ENCODE measurements at regions not wholly inside any gene's neighbourhood (a gene's known extent, or its start where the extent isn't known, plus 50 kb on each side); places are given as distances from the start of the nearest gene placed in this dataset.

DNA sequence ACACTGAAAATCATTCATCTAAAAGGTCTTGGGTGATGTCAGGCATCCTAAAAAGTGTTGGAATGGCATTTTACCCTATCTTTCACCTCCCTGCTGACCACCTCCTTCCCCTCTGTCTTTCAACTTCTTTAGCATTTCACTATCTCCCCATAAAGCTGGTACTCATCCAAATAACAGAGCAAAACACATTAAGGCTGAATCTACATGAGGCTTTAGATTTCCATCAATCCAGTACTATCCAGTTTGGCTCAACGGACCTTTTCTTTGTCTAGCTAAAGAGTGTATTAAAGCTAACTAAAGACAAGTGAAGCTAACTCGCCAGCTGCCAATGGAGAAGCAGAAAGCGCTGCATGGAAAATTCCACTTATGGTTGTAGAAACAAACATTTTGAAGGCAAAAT lies 122.5 kb upstream of the NCKAP5 start:
- H3K27me3 ChIP-seq = no peaks in the 10 kb centered on the region
- 62 to 64% methylated on average over 3 of the region's 3 CpGs for WGBS, 2 donors
- no peaks in the 10 kb centered on the region for H3K36me3 ChIP-seq (ENCODE audit: low read depth, missing control alignments)
- H3K4me3 ChIP-seq = no peak overlapping the region
- H3K27ac ChIP-seq = no peak overlapping the region
- intact Hi-C loops (cut with DNase I; ENCODE audit: low total_unique reads) = no loop called here
- no peak for DNase-seq
- H3K4me1 ChIP-seq = no peaks in the 10 kb centered on the region
- H3K9me3 ChIP-seq = no peaks in the 10 kb centered on the region
- TF ChIP-seq POLR2A (IDR thresholded peaks at IDR 0.05) = no peak
- TF ChIP-seq, protein P1, sequence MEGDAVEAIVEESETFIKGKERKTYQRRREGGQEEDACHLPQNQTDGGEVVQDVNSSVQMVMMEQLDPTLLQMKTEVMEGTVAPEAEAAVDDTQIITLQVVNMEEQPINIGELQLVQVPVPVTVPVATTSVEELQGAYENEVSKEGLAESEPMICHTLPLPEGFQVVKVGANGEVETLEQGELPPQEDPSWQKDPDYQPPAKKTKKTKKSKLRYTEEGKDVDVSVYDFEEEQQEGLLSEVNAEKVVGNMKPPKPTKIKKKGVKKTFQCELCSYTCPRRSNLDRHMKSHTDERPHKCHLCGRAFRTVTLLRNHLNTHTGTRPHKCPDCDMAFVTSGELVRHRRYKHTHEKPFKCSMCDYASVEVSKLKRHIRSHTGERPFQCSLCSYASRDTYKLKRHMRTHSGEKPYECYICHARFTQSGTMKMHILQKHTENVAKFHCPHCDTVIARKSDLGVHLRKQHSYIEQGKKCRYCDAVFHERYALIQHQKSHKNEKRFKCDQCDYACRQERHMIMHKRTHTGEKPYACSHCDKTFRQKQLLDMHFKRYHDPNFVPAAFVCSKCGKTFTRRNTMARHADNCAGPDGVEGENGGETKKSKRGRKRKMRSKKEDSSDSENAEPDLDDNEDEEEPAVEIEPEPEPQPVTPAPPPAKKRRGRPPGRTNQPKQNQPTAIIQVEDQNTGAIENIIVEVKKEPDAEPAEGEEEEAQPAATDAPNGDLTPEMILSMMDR (IDR thresholded peaks at IDR 0.05) = no peak

DNA sequence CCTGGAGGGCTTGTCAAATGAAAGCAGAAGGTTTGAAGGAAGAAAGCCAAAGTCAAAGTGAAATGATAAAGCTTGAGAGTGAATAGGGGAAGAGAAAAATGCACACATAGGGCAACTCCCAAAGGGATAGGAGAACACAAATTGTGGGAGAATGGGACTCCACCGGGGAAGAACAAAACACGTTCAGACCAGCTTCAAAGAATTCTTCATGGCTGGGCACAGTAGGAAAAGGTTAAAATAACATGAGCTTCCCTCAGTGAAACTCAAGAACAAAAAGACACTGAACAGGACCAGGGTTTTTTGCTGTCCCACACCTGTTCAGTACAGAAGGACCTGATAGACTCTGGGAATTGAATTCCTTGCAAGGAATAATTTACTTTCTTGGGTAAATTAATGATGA lies 123.1 kb upstream of the NCKAP5 start:
- no peaks in the 10 kb centered on the region for H3K4me1 ChIP-seq
- H3K4me3 ChIP-seq = no peak overlapping the region
- no peak overlapping the region for H3K27ac ChIP-seq
- intact Hi-C loops (cut with DNase I; ENCODE audit: low total_unique reads) = no loop called here
- DNase-seq = no peak
- no peaks in the 10 kb centered on the region for H3K9me3 ChIP-seq
- H3K27me3 ChIP-seq = no peaks in the 10 kb centered on the region
- no peak for TF ChIP-seq POLR2A (IDR thresholded peaks at IDR 0.05)
- no peaks in the 10 kb centered on the region for H3K36me3 ChIP-seq (ENCODE audit: low read depth, missing control alignments)
- 51 to 59% methylated on average over 2 of the region's 2 CpGs for WGBS, 2 donors

DNA sequence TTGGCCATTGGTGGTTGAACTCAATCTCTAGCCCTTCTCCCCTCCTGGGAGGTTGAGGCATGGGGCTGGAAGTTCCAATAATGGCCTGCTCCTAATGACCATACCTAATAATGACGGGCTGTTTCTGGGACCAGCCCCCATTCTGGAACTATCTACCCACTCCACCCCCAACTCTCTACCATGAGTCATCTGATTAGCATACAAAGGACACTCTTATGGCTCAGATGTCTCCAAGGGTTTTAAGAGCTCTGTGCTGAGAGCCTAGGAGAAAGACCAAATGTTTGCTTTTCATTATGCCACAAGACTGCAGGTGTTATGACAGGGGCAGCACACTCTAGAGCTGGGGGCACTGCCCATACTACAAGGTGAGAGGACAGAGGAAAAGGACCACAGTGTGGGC lies 137.0 kb upstream of the NCKAP5 start:
- no peak for TF ChIP-seq POLR2A (IDR thresholded peaks at IDR 0.05)
- TF ChIP-seq, protein P1 (IDR thresholded peaks at IDR 0.05) = no peak
- no peaks in the 10 kb centered on the region for H3K4me1 ChIP-seq
- 79 to 100% methylated on average over 1 of the region's 1 CpG for WGBS, 2 donors
- no peaks in the 10 kb centered on the region for H3K27me3 ChIP-seq
- DNase-seq = no peak
- intact Hi-C loops (cut with DNase I; ENCODE audit: low total_unique reads) = no loop called here
- no peak overlapping the region for H3K4me3 ChIP-seq
- H3K36me3 ChIP-seq (ENCODE audit: low read depth, missing control alignments) = no peaks in the 10 kb centered on the region
- no peak overlapping the region for H3K27ac ChIP-seq
- no peaks in the 10 kb centered on the region for H3K9me3 ChIP-seq

DNA sequence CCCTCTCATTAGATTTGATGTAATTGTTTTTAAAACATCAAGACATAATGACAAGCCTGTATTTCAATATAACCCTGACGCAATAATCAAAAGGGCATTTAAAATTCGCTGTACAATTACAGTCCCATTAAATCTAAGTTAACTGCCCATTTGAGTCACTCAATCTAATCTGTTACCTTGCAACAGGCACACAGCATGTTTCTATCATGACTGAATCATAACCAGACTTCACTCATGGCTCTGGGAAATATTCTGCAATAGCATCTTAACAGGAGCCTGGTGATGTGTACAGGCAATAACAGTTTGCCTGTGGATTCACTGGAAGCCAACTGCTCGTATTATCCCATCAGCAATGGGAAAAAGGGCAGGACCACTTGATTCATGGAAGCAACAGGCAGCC lies 142.3 kb upstream of the NCKAP5 start:
- intact Hi-C loops (cut with DNase I; ENCODE audit: low total_unique reads) = no loop called here
- no peak overlapping the region for H3K27ac ChIP-seq
- H3K4me1 ChIP-seq = no peaks in the 10 kb centered on the region
- H3K9me3 ChIP-seq = no peaks in the 10 kb centered on the region
- no peak for DNase-seq
- TF ChIP-seq, protein P1 (IDR thresholded peaks at IDR 0.05) = no peak
- no peak for TF ChIP-seq POLR2A (IDR thresholded peaks at IDR 0.05)
- H3K4me3 ChIP-seq = no peak overlapping the region
- no peaks in the 10 kb centered on the region for H3K36me3 ChIP-seq (ENCODE audit: low read depth, missing control alignments)
- WGBS, 2 donors = 67 to 77% methylated on average over 3 of the region's 3 CpGs
- H3K27me3 ChIP-seq = no peaks in the 10 kb centered on the region

DNA sequence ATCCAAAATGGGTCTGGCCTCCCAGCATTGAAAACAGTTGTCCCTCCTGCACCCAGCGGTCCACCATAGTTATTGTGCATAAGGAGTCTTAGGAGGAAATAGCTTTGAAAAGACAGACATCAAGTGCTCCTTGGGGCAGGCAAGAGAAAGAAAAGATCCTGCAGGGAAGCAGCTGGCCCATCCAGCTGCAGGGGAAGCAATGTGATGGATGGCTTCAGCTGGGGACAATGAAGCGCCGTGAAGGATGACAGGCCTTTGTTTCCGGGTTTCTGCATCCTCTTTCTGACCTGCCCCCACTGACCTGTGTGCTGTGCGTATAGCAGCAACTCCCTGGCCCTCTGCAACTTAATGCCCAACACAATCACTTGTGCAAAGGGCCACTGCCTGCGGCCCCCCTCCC lies 142.9 kb upstream of the NCKAP5 start:
- WGBS, 2 donors = 73 to 81% methylated on average over 4 to 6 of the region's 6 CpGs
- DNase-seq = no peak
- H3K27ac ChIP-seq = no peak overlapping the region

More for the DNA sequence above, 142.9 kb upstream of the NCKAP5 start:
- no peaks in the 10 kb centered on the region for H3K9me3 ChIP-seq
- TF ChIP-seq, protein P1 (IDR thresholded peaks at IDR 0.05) = no peak
- TF ChIP-seq POLR2A (IDR thresholded peaks at IDR 0.05) = no peak
- intact Hi-C loops (cut with DNase I; ENCODE audit: low total_unique reads) = no loop called here
- no peaks in the 10 kb centered on the region for H3K36me3 ChIP-seq (ENCODE audit: low read depth, missing control alignments)
- H3K4me1 ChIP-seq = no peaks in the 10 kb centered on the region
- H3K4me3 ChIP-seq = no peak overlapping the region
- no peaks in the 10 kb centered on the region for H3K27me3 ChIP-seq
